ENCODE measurements at regions not wholly inside any gene's neighbourhood (a gene's known extent, or its start where the extent isn't known, plus 50 kb on each side); places are given as distances from the start of the nearest gene placed in this dataset.
"Not testable (repeated sequence)": the region's sequence is repeated elsewhere in the genome, so short reads cannot be mapped to it uniquely, and the experiment has no call there.

DNA sequence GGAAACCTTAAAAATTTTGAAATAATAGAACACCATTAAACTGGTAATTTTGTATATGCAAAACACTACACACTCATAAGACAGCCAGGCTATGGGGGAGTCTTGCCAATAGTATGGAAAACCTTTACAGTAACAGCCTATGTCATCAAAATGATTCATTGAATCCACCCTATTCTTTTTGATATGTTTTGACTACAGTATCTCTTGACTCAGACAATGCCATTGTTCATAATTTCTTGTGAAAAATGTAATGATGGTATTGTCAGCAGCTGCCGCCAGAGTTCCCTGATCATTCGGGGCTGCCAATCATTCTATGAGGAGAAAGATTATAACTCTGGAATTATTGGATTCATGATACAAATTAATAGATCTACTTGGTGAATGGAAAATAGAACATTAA is 101.4 kb upstream of the POC5 start:
- DNase-seq = no peak
- no peak overlapping the region for H3T11ph ChIP-seq (ENCODE audit: low read length)
- no peak overlapping the region for H2BK12ac ChIP-seq (ENCODE audit: insufficient read length, low read depth, low read length)
- WGBS (ENCODE audit: extremely low coverage, insufficient read length, low lambda C conversion rate) = no CpG with 5 or more reads among the region's 2 CpGs
- no peak overlapping the region for H4K91ac ChIP-seq (ENCODE audit: insufficient read length, low read depth, low read length)
- no peak overlapping the region for H3K18ac ChIP-seq (ENCODE audit: insufficient read length, low read depth, low read length)
- H3K56ac ChIP-seq (ENCODE audit: insufficient read length, low read depth, low read length) = no peak overlapping the region
- no peaks in the 10 kb centered on the region for H4K20me1 ChIP-seq (ENCODE audit: control insufficient read depth, insufficient read depth, insufficient read length)
- H2BK20ac ChIP-seq (ENCODE audit: low read depth, low read length, poor library complexity, severe bottlenecking) = no peak overlapping the region
- no peaks in the 10 kb centered on the region for H3K79me1 ChIP-seq (ENCODE audit: insufficient read depth, low read depth, low read length, poor library complexity, severe bottlenecking)
- no peak overlapping the region for H3K4me2 ChIP-seq (ENCODE audit: insufficient read depth, insufficient read length, low read length)
- H3K9me3 Mint-ChIP-seq = peaks cover 4 to 55% of the 10 kb centered on the region in 2 experiments; a peak in 4 of 5 replicates
- no peak overlapping the region for H3K4me3 Mint-ChIP-seq
- no peak overlapping the region for H2AFZ ChIP-seq (ENCODE audit: low read length)
- no peak overlapping the region for H3K14ac ChIP-seq (ENCODE audit: insufficient read depth, low read length)
- no peak overlapping the region for H3K4ac ChIP-seq (ENCODE audit: low read depth, low read length)
- no peaks in the 10 kb centered on the region for H3K23me2 ChIP-seq (ENCODE audit: insufficient read length, low read depth, low read length, poor library complexity, severe bottlenecking)
- H2BK15ac ChIP-seq (ENCODE audit: low read depth, low read length) = no peak overlapping the region
- H4K8ac ChIP-seq (replicated peaks; ENCODE audit: insufficient read length, low read depth, low read length) = no peak overlapping the region
- H3K27me3 ChIP-seq (ENCODE audit: insufficient read depth, low read length) = no peaks in the 10 kb centered on the region
- no peak overlapping the region for H3K9ac ChIP-seq (ENCODE audit: extremely low read depth, insufficient read length, low read length)
- no peak overlapping the region for H2BK5ac ChIP-seq (ENCODE audit: insufficient read length, low read length)
- H3K27me3 Mint-ChIP-seq (ENCODE audit: low read depth) = peaks cover 4% of the 10 kb centered on the region; the same call in 1 of the 2 replicates
- no peak overlapping the region for H3K27ac Mint-ChIP-seq
- no peaks in the 10 kb centered on the region for H3K9me3 ChIP-seq (ENCODE audit: control insufficient read depth, low read depth, low read length)
- H4K5ac ChIP-seq (ENCODE audit: insufficient read length, low read depth, low read length) = no peak overlapping the region
- no peak overlapping the region for H2AK5ac ChIP-seq (ENCODE audit: insufficient read length, low read length)
- TF ChIP-seq CTCF (conservative IDR thresholded peaks at IDR 0.05) = no peak
- H3K36me3 Mint-ChIP-seq (ENCODE audit: insufficient read depth in 1 of 3, low read depth in 3 of 3) = no peaks in the 10 kb centered on the region
- no peaks in the 10 kb centered on the region for H3K4me1 Mint-ChIP-seq
- H3K4me1 ChIP-seq (ENCODE audit: insufficient read depth, low read length) = no peaks in the 10 kb centered on the region
- H3K79me2 ChIP-seq (ENCODE audit: insufficient read depth, low read length) = no peaks in the 10 kb centered on the region
- no peak overlapping the region for H3K27ac ChIP-seq (ENCODE audit: insufficient read length, low read depth, low read length)
- H3K23ac ChIP-seq (ENCODE audit: insufficient read length, low read depth, low read length) = no peak overlapping the region
- H2BK120ac ChIP-seq (ENCODE audit: low read depth, low read length, poor library complexity, severe bottlenecking) = no peak overlapping the region

GRCh38 chr5:75799695-75800094 is 82.5 kb upstream of the POC5 start:
- H3K9me3 ChIP-seq (ENCODE audit: control insufficient read depth, low read depth, low read length); H3K4me1 Mint-ChIP-seq; H2BK5ac ChIP-seq (ENCODE audit: insufficient read length, low read length); H3T11ph ChIP-seq (ENCODE audit: low read length); H3K23me2 ChIP-seq (ENCODE audit: insufficient read length, low read depth, low read length, poor library complexity, severe bottlenecking); H3K79me2 ChIP-seq (ENCODE audit: insufficient read depth, low read length); H2AK5ac ChIP-seq (ENCODE audit: insufficient read length, low read length); H3K27ac ChIP-seq (ENCODE audit: insufficient read length, low read depth, low read length); H4K8ac ChIP-seq (replicated peaks; ENCODE audit: insufficient read length, low read depth, low read length); H4K91ac ChIP-seq (ENCODE audit: insufficient read length, low read depth, low read length); H2BK15ac ChIP-seq (ENCODE audit: low read depth, low read length); H3K4me1 ChIP-seq (ENCODE audit: insufficient read depth, low read length); H3K14ac ChIP-seq (ENCODE audit: insufficient read depth, low read length); H2BK12ac ChIP-seq (ENCODE audit: insufficient read length, low read depth, low read length); H3K4me3 Mint-ChIP-seq; H3K18ac ChIP-seq (ENCODE audit: insufficient read length, low read depth, low read length); H2AFZ ChIP-seq (ENCODE audit: low read length); H3K4me2 ChIP-seq (ENCODE audit: insufficient read depth, insufficient read length, low read length); H3K4ac ChIP-seq (ENCODE audit: low read depth, low read length); H3K79me1 ChIP-seq (ENCODE audit: insufficient read depth, low read depth, low read length, poor library complexity, severe bottlenecking); H2BK20ac ChIP-seq (ENCODE audit: low read depth, low read length, poor library complexity, severe bottlenecking); DNase-seq; H4K20me1 ChIP-seq (ENCODE audit: control insufficient read depth, insufficient read depth, insufficient read length); H3K23ac ChIP-seq (ENCODE audit: insufficient read length, low read depth, low read length); H3K27me3 ChIP-seq (ENCODE audit: insufficient read depth, low read length); H3K9ac ChIP-seq (ENCODE audit: extremely low read depth, insufficient read length, low read length); H2BK120ac ChIP-seq (ENCODE audit: low read depth, low read length, poor library complexity, severe bottlenecking); H3K56ac ChIP-seq (ENCODE audit: insufficient read length, low read depth, low read length); H4K5ac ChIP-seq (ENCODE audit: insufficient read length, low read depth, low read length); H3K27ac Mint-ChIP-seq: not testable (repeated sequence)
- peaks cover 50 to 66% of the 10 kb centered on the region in 2 experiments for H3K9me3 Mint-ChIP-seq
- peaks cover 13% of the 10 kb centered on the region for H3K27me3 Mint-ChIP-seq (ENCODE audit: low read depth)
- WGBS (ENCODE audit: extremely low coverage, insufficient read length, low lambda C conversion rate) = no CpG with 5 or more reads among the region's 6 CpGs
- H3K36me3 Mint-ChIP-seq (ENCODE audit: insufficient read depth in 1 of 3, low read depth in 3 of 3) = peaks cover 8 to 34% (median 11%) of the 10 kb centered on the region in 3 experiments; a peak in 6 of 7 replicates

Data from H9 (cell line).